ENCODE measurements at regions not wholly inside any gene's neighbourhood (a gene's known extent, or its start where the extent isn't known, plus 50 kb on each side); places are given as distances from the start of the nearest gene placed in this dataset.

- H4K8ac ChIP-seq (ENCODE audit: extremely low read depth, insufficient read depth, low read length), result no peak overlapping the region
- no peak overlapping the region for H4K91ac ChIP-seq (replicated peaks; ENCODE audit: insufficient read length, low read length)
- no peak overlapping the region for H2BK120ac ChIP-seq (replicated peaks; ENCODE audit: low read depth, low read length)
- H3K4me1 ChIP-seq (replicated peaks in 1 of 4; ENCODE audit: control insufficient read depth in 3 of 4, insufficient read depth in 4 of 4, low read length in 3 of 4), result peaks cover 0 to 2% (median 0%) of the 10 kb centered on the region in 4 experiments; a peak in 1 of 7 replicates
- H3K23me2 ChIP-seq (ENCODE audit: low read depth, low read length), result no peaks in the 10 kb centered on the region
- no peak overlapping the region for H3K4me2 ChIP-seq (ENCODE audit: insufficient read depth in 1 of 2, low read depth in 2 of 2, low read length in 2 of 2)
- no peak overlapping the region for H2BK12ac ChIP-seq (ENCODE audit: low read depth, low read length)
- ChIA-PET POLR2A (ENCODE audit: partially characterized antibody) (no interaction called here), CTCF (ENCODE audit: partially characterized antibody) (interaction anchor here (1.3 to 1.9 kb wide), 4 partner anchors 8 to 654 kb away, joined by 3 to 6 read pairs (median 4); no protein-coding TSS in a partner anchor)
- no peak overlapping the region for H4K5ac ChIP-seq (ENCODE audit: insufficient read length, low read depth, low read length)
- 81% methylated on average over 2 of the region's 2 CpGs; no CpG with 5 or more reads in 1 of the 2 experiments for WGBS, 2 experiments (ENCODE audit: extremely low coverage in 1 of 2, insufficient coverage in 1 of 2, insufficient read length in 1 of 2, insufficient replicate concordance in 2 of 2, low coverage in 1 of 2, low lambda C conversion rate in 2 of 2, missing lambda C conversion rate in 1 of 2)
- no peak overlapping the region for H3K4ac ChIP-seq (replicated peaks; ENCODE audit: insufficient read length, low read depth, low read length)
- TF ChIP-seq CBX8 (IDR thresholded peaks at IDR 0.05; ENCODE audit: borderline replicate concordance, low read depth, low read length) (no peak), FOSL1 (IDR thresholded peaks at IDR 0.05; ENCODE audit: insufficient read depth, low read depth, low read length) (no peak), RBBP5 (IDR thresholded peaks at IDR 0.05; ENCODE audit: borderline replicate concordance, low read depth, low read length) (no peak), SIN3A (conservative IDR thresholded peaks at IDR 0.05 in 1 of 2, IDR thresholded peaks at IDR 0.05 in 1 of 2; ENCODE audit: low read depth in 1 of 2, low read length in 2 of 2) (no peak), POLR2AphosphoS5 (IDR thresholded peaks at IDR 0.05; ENCODE audit: low read depth, low read length) (no peak), MAFK (IDR thresholded peaks at IDR 0.05; ENCODE audit: low read depth, low read length) (no peak), YY1 (IDR thresholded peaks at IDR 0.05; ENCODE audit: low read depth, low read length) (no peak), TAF1 (IDR thresholded peaks at IDR 0.05; ENCODE audit: low read depth, low read length) (no peak), CTCF (IDR thresholded peaks at IDR 0.05; ENCODE audit: control extremely low read depth in 1 of 3, insufficient read depth in 1 of 3, low read depth in 1 of 3, low read length in 3 of 3) (no peak)
- H2AK5ac ChIP-seq (ENCODE audit: low read depth, low read length), result no peak overlapping the region
- H3K23ac ChIP-seq (ENCODE audit: insufficient read length), result no peak overlapping the region
- H3K79me1 ChIP-seq (ENCODE audit: low read depth, low read length), result no peaks in the 10 kb centered on the region
- no peaks in the 10 kb centered on the region for H3K9me3 ChIP-seq (ENCODE audit: insufficient read depth in 2 of 2, low read depth in 1 of 2, low read length in 1 of 2)
- H2BK5ac ChIP-seq (ENCODE audit: low read depth, low read length), result no peak overlapping the region
- no peak overlapping the region for H3K56ac ChIP-seq (replicated peaks; ENCODE audit: insufficient read length, low read depth, low read length)
- DNase-seq (ENCODE audit: low read depth in 1 of 2, low spot score in 2 of 2), result no peak
- FAIRE-seq, result no peak
- no peaks in the 10 kb centered on the region for H3K79me2 ChIP-seq (ENCODE audit: control insufficient read depth in 1 of 2, insufficient read depth in 2 of 2, low read length in 2 of 2)
- H3K36me3 ChIP-seq (ENCODE audit: control insufficient read depth in 2 of 4, insufficient read depth in 4 of 4, low read length in 3 of 4), result no peaks in the 10 kb centered on the region
- H3K27me3 ChIP-seq (replicated peaks in 1 of 4; ENCODE audit: control insufficient read depth in 3 of 4, extremely low read depth in 1 of 4, insufficient read depth in 3 of 4, low read length in 3 of 4), result no peaks in the 10 kb centered on the region
- no peak overlapping the region for H2BK20ac ChIP-seq (ENCODE audit: low read length)
- no peak overlapping the region for H3K14ac ChIP-seq (ENCODE audit: insufficient read length)
- no peak overlapping the region for H2BK15ac ChIP-seq (ENCODE audit: low read length)
- no peak overlapping the region for H3K18ac ChIP-seq (ENCODE audit: extremely low read depth, low read length)
- H2AFZ ChIP-seq (ENCODE audit: low read length), result no peak overlapping the region
- no peak overlapping the region for H3K4me3 ChIP-seq (ENCODE audit: extremely low read depth in 1 of 4, insufficient read depth in 2 of 4, low read depth in 3 of 4, low read length in 4 of 4)
- no peak overlapping the region for H3K9ac ChIP-seq (replicated peaks in 1 of 4; ENCODE audit: extremely low read depth in 1 of 4, low read depth in 3 of 4, low read length in 3 of 4)
- no peak overlapping the region for H3K27ac ChIP-seq (ENCODE audit: low read depth, low read length)
- peaks cover 0 to 2% of the 10 kb centered on the region in 2 experiments for H4K20me1 ChIP-seq (replicated peaks in 1 of 2; ENCODE audit: control insufficient read depth in 1 of 2, insufficient read depth in 2 of 2, low read length in 2 of 2)
These were observed 240.3 kb downstream of the MAF start for GRCh38 chr16:79360267-79360666.

Measured in H1 (cell line).